Umbilical cord (tissue), 1 donor: ENCODE measurements at regions not wholly inside any gene's neighbourhood (a gene's known extent, or its start where the extent isn't known, plus 50 kb on each side); places are given as distances from the start of the nearest gene placed in this dataset.
A peak's percentile ranks its signal among the peaks of the same experiment; 100 is the strongest.

Source experiments
- DNase-seq: peaks from one replicate; pipeline ENCODE4 v3.0.0-alpha.2; 2015; ENCODE audit warnings: low spot score

- DNase-seq = no peak
Observed at GRCh38 chr9:91130796-91131318, 230.9 kb downstream of the AUH start.

- peak; percentile 64 for DNase-seq
Observed at GRCh38 chr9:91131433-91131839, 230.3 kb downstream of the AUH start.

- no peak for DNase-seq
Observed at GRCh38 chr9:91132576-91133073, 229.1 kb downstream of the AUH start.

GRCh38 chr9:91134608-91135007 lies 227.1 kb downstream of the AUH start:
- DNase-seq = no peak

- DNase-seq = no peak
Observed at GRCh38 chr9:91137391-91137790, 224.3 kb downstream of the AUH start.

GRCh38 chr9:91138760-91139159 lies 223.0 kb downstream of the AUH start:
- DNase-seq = no peak

- DNase-seq = peak; percentile 51
Observed at GRCh38 chr9:91141407-91141965, 220.2 kb downstream of the AUH start.

- DNase-seq = peak; percentile 64
Observed at GRCh38 chr9:91143162-91143561, 218.6 kb downstream of the AUH start.

- no peak for DNase-seq
Observed at GRCh38 chr9:91143642-91144041, 218.1 kb downstream of the AUH start.

GRCh38 chr9:91144769-91145168 lies 216.9 kb downstream of the AUH start:
- DNase-seq = no peak

- no peak for DNase-seq
Observed at GRCh38 chr9:91145496-91145895, 216.2 kb downstream of the AUH start.

GRCh38 chr9:91146391-91147019 lies 215.2 kb downstream of the AUH start:
- DNase-seq = no peak

GRCh38 chr9:91147079-91147708 lies 214.5 kb downstream of the AUH start:
- DNase-seq = no peak

GRCh38 chr9:91148306-91148705 lies 213.4 kb downstream of the AUH start:
- DNase-seq = no peak

GRCh38 chr9:91150273-91150997 lies 211.3 kb downstream of the AUH start:
- DNase-seq = no peak

GRCh38 chr9:91150998-91151717 lies 210.6 kb downstream of the AUH start:
- DNase-seq = no peak

- DNase-seq = no peak
Observed at GRCh38 chr9:91151718-91152095, 210.0 kb downstream of the AUH start.

- DNase-seq = no peak
Observed at GRCh38 chr9:91154686-91155085, 207.0 kb downstream of the AUH start.

- DNase-seq = no peak
Observed at GRCh38 chr9:91155181-91155580, 206.5 kb downstream of the AUH start.

GRCh38 chr9:91155746-91156376 lies 205.9 kb downstream of the AUH start:
- no peak for DNase-seq
